ENCODE measurements at regions not wholly inside any gene's neighbourhood (a gene's known extent, or its start where the extent isn't known, plus 50 kb on each side); places are given as distances from the start of the nearest gene placed in this dataset.

- TF ChIP-seq POLR2A (IDR thresholded peaks at IDR 0.05): no peak
- TF ChIP-seq CTCF (IDR thresholded peaks at IDR 0.05): no peak
Observed at GRCh38 chr4:169807934-169808509, 50.3 kb upstream of the HPF1 start.
